Left cardiac atrium (tissue), 4 donors: ENCODE measurements at regions not wholly inside any gene's neighbourhood (a gene's known extent, or its start where the extent isn't known, plus 50 kb on each side); places are given as distances from the start of the nearest gene placed in this dataset.
A peak's percentile ranks its signal among the peaks of the same experiment; 100 is the strongest.

ENCODE experiments used
- ATAC-seq, 2 donors: fragments of 200-7000 bp; cut with Tn5 transposase; one replicate each; pipeline ENCODE4 v1.9.1; 2020; ENCODE audit warnings: mild to moderate bottlenecking in 2 of 2, moderate library complexity in 2 of 2
- DNase-seq: peaks from one replicate; pipeline ENCODE4 v3.0.0-alpha.2; 2020
- intact Hi-C, 2 donors: fragments of 100-400 bp; cut with DNase I; formaldehyde crosslinking; loops; one replicate each; pipeline versions ENCODE4 v1.14.1 to v1.15.1; 2022 to 2023
- donor health status: DM: no; HTN: yes; CAD: no.
- donor health status: DM: no; HTN: yes; CAD: no; lungs with severe emphysema.
- donor health status: DM: yes; HTN: yes; CAD: no.
- donor health status: Dilated cardiomyopathy.

DNA sequence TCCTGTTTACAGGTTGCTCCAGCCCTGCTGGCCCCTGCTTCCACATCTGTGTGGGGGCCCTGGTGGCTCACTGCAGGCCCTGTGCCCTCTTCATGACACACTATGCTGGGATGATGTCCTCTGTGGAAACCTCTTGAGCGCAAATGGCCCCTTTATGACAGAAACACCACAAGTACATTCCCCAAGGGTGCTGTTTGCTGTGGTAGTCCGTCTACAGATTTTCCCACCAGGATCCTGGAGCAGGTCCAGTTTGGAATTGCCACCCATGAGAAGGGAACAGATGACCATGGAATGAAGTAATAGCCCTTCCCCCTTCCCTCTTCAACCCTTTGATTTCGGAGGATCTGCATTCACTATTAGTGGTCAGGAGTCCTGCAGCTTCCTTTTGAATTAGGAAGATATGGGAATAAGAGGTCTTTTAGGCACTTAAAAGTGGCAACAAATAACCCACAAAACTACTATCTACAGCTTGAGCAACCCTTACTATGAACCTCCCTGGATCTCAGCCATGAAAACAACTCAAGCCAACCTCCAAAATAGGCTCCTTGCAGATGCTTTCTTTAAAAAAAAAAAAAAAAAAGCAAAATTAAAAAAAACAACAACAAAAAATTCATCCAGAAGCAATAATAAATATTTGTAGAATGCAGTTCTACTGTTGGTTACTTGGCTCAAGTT is 121.9 kb upstream of the TSPAN2 start:
- intact Hi-C loops, result no loop called here
- DNase-seq, result peak; percentile 24
- ATAC-seq, result peak; percentile 37 to 49

DNA sequence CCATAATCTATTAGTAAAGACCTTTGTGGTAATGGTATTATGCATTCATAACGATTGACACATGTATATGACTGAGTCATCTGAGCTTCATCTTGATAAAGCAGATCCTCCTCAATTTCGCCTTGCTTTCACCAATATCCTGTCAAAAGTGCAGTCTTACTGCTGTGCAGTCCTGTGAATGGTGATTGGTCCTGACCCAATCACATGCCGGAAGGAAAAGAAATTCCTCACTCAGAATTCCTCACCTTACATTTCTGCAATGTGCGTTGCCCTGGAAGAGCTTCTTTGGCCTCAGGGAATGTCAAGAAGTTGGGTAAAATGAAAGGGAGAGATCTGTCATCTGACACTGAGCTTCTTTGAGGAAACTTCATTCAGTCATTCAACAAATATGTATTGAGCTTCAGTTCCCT is 121.0 kb upstream of the TSPAN2 start:
- DNase-seq (no peak), ATAC-seq (no peak)
- intact Hi-C loops, result no loop called here

DNA sequence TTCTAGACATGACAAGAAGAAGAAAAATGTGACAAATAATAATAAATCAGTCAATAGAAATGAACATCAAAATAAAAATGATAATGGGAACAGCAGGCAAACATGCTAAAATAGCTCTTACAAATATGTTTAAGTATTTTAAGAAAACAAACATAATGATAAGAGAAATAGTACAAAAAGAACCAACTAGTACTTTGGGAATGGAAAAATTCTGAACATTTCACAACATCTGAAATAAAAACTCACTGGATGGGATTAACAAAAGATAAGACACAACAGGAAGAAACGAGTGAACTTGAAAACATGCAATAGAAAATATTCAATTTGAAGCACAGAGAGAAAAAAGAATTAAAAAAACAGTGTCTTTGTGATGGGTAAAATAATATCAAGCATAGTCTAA is 115.2 kb upstream of the TSPAN2 start:
- ATAC-seq, result no peak
- no peak for DNase-seq
- intact Hi-C loops, result no loop called here

DNA sequence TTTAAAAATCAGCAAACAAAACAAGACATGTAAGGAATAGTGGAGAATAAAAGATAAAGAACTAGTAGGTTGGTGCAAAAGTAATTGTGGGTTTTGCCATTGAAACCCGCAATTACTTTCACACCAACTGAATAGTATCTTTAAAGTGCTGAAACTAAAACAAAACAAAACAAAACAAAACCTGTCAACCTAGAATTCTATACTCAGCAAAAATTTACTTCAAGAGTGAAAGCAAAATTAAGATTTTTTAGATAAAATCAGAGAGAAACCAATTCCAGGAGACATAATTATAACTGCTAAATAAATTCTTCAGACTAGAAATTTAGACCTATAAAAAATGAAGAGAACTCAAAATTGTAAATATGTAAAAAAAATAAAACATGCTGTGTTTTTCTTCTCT is 114.0 kb upstream of the TSPAN2 start:
- DNase-seq (no peak), ATAC-seq (no peak)
- intact Hi-C loops, result no loop called here

DNA sequence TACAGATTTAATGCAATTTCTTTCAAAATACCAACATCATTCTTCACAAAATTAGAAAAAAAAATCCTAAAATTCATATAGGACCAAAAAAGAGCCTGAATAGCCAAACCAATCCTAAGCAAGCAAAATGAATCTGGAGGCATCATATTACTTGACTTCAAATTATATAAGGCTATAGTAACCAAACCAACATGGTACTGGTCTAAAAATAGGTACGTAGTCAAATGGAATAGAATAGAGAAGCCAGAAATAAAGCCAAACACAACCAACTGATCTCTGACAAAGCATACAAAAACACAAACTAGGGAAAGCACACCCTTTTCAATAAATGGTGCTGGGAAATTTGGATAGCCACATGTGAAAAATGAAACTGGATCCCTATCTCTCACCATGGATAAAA is 112.3 kb upstream of the TSPAN2 start:
- no peak for ATAC-seq
- intact Hi-C loops, result no loop called here
- no peak for DNase-seq

DNA sequence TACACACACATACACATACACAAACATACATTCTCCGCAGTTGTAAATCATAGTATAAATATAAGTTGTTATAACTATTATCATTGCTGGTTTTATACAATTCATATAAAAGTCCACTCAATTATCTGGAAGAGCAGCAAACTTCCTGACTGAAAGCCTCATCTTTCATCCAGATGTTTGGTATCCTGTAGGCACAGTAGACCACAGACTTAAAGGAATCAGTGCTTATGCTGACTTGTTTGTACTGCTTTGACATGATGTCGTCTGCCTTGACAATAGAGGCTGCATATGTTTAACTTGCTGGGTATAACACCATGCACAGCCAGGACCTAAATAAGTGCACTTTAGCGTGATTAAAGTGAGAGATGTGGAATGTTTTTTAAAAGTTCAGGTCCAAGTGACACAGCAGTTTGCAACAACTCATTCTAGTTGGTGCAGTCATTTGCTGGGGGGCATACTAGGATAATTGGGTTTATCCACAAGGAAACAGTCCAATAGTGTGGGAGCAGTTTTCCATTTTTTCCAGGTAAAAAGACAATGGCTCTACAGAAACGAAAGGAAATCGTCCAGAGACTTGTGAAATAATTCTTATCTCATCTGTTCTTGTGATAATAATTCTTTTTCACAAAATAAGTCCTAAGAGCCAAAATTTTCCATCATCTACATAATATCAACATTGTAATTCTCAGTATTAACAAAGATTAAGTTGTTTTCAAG is 110.3 kb upstream of the TSPAN2 start:
- no peak for ATAC-seq
- DNase-seq, result no peak
- intact Hi-C loops, result no loop called here

DNA sequence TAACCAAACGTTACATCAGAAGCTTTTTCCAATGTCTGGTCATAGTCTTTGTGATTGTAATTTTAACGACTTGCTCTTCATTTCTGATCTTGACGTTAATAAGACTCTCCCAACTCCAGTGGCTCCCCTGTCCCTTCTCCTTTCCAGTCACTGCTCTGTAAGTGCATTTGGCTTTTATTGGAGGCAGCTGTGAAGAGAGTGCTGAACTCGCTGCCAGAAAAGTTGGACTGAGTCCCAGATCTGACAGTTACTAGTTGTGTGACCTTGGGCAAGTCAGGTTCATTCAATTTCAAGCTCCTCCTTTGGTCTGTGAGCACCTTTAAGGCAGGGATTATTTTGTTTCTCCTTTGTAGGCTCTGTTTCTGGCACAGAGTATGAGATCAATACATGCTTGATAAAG is 109.6 kb upstream of the TSPAN2 start:
- no peak for DNase-seq
- ATAC-seq, result peak; percentile 84 to 92
- intact Hi-C loops, result no loop called here

DNA sequence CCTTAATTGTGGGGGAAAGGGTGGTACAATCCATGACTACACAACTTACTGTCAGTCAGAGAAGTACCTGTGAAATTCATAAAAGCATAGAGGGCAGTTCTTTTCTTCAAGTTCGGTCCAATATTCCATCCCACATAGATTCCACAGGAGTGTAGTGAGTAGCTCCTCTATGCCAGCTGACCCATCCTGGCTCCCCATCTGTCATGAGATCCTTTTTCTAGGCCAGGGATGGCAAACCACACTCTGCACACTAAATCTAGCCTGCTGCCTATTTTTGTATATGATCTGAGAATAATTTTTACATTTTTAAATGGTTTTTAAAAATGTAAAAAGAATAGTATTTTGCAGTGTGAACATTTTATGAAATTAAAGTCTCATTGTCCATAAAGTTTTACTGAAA is 107.0 kb upstream of the TSPAN2 start:
- intact Hi-C loops, result no loop called here
- DNase-seq, result no peak
- no peak for ATAC-seq

DNA sequence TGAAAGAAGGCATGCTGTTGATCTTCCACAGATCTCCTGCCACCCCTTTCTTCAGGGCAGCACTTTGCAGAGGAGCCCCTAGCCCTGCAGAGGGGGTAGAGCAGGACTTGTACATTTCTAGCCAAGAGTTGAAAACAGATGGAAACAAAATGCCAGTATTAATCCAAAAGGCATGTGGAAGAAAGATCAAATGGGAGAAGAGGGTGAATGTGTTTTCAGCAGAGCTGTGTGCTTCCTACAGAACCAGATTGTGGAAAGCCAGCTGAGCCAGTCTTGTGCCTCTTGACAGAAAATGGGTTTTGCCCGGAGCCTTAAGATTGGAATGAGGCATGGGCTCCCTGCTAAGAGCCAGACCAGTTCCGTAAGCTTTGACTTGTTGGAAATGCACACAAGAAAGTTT is 105.2 kb upstream of the TSPAN2 start:
- intact Hi-C loops, result no loop called here
- DNase-seq (no peak), ATAC-seq (no peak)

DNA sequence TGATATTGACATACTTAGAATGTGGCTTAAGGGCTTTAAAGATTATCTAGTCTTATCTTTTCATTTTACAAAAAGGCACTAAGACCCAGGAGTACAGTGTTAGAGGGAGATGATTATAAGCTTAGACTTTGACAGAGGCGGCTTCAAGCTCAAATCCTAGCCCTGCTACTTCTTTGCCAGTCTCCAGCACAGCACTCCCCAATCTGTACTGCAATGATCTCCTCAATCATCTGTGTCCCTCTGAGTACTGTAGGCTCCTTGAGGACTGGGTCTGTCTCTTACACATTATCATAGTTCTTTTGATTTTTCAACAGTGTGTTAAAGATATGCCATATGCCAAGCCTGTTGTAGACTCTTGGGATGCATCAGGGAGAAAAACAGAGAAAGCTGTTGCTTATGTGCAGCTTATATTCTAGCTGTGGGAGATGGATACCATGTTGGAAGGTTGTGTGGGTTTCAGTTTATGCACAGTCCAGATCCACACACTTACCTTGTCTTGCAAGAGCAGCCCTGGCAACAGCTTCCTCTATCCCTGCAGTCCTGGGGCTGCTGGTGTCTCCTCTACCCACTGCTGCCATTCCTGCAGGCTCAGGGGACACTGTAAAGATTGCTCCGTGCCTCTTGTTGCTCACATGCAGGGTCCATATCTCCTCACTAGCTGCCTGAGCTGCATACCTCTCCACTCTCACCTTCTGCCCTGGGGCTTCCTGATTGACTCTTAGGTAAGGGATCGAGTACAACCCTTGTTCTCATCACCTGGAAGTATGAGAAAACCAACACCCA is 103.9 kb upstream of the TSPAN2 start:
- intact Hi-C loops, result no loop called here
- ATAC-seq, result no peak
- no peak for DNase-seq

DNA sequence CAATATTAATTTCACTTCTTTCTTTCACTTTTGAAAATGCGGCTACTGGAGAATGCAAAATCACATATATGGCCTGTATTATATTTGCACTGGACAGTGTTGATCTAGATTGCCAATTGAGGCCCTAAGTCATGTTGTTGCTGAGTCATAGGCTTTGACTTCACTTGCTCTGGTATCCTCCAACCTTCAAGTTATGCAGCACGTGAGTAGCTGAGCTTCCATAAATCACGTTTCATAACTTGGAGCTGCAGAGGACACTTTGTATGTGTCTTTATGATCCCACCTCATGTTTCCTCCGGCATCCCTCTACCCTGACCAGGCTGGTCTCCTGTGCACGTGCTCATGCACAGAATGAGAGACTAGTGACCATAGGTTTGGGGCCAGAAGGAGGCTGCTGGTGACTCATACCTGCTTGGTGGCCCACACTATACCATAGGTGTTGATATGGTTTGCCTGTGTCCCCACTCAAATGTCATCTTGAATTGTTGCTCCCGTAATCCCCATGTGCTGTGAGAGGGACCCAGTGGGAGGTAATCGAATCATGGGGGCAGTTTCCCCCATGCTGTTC is 103.0 kb upstream of the TSPAN2 start:
- intact Hi-C loops, result no loop called here
- no peak for ATAC-seq
- DNase-seq, result no peak

DNA sequence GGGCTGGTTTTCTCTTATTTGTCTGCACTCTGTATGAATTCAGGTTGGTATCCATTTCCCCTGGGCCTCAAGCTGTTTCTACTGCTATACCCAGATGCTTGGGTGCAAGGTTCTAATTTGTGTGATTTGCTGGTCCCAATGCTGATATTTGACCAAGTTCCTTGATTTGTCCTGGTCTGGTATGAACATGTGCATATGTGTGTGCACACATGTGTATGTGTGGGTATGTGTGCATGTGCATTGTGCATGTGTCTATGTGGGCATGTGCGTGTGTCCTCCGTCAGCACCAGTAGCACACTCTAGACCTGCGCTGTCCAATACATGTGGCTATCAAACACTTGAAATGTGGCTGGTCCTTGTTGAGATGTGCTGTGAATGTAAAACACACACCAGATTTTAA is 102.4 kb upstream of the TSPAN2 start:
- intact Hi-C loops, result no loop called here
- no peak for DNase-seq
- no peak for ATAC-seq

DNA sequence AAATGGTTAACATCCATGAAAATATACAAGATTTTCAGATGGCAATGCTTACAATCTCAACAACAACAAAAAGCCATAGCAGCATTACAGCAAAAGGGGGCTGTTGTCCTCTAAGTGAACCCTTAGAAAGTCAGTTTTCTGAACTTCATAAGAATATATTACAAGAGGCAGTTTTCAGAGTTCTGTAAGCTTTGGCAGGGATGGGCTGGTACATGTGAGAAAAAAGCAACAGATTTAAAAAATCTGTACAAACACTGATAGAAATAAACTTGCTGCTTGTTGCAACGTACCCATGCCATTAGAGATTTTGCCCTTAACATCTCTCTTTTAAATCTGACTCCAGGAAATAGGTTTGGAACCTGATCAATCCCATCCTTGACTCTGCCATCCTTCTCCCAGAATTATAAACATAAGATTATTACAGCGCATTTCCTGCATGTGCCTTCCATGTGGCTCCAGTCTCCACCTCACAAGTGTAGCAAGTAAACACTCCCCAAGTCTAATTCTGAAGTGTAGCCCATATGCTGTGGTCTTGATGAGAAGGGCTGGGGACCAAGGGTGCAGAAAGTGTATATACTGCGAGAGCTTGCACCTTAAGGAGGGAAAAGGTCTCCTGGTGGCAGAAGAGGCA is 101.4 kb upstream of the TSPAN2 start:
- intact Hi-C loops, result no loop called here
- no peak for ATAC-seq
- no peak for DNase-seq

DNA sequence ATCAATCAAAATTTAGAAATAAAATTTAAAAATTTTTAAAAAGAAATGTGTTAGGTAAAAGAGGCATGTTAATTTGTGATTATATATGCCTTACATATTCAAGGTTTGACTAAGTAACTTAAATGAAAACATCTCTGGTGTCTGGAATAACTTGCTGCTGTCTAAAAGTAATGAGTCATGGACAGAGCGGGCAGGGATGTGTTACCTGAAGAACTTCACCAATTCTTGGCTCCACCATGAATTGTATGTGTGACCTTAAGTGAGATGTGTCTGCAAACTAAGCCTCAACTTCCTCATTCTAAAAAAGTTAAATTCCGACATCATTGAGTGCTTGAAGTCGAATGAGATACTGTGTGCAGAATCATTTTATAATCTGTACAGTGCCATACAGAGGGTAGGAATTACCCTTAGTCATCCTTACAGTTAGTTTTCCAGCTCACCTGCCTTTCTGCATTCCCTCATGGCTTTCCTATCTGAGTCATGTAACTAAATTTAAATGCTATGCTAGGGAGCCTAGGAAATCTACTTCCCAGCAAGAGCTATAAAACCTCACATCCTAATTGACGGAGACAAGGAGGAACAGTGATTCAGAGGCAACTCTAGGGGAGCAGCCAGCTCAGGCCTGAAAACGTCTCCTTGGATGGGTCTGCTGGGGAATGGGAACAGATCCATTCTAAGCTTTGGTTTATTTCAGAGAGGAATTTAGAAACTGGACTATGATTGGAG is 100.7 kb upstream of the TSPAN2 start:
- ATAC-seq (peak; percentile 52 to 89), DNase-seq (no peak)
- intact Hi-C loops, result no loop called here

DNA sequence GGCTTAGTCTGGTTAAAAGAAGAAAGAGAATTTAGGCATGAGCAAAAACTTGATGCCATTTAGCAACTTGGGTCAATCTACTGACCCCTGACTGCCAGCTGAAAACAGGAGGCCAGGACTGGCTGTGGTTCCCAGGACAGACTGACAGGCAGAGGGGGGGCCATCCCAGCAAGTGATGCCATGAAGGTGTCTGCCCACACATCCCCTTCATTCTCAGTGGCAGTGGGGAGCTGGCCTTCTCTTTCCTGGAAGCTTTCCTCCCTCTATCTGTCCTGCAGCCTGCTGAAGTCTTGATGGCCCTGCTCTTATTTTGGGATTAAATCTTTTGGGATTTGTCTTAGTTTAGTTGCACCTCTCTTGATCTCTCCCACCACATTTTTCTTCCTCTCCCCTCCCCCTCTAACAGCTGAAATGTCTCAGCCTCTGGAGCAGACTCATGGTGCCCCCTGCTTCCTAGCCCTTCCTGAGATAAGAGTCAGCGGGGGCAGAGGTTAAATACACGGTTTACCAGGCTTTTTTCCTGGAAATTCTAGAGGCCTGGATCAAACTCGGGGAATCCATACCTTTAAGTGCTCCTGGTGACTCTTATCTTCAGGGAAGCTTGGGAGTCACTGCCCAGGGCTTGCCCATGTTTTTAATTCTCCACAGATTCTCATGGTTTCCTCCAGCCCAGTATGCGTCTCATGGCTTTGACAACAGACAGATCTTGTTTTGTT is 99.5 kb upstream of the TSPAN2 start:
- no peak for ATAC-seq
- intact Hi-C loops, result no loop called here
- DNase-seq, result no peak

DNA sequence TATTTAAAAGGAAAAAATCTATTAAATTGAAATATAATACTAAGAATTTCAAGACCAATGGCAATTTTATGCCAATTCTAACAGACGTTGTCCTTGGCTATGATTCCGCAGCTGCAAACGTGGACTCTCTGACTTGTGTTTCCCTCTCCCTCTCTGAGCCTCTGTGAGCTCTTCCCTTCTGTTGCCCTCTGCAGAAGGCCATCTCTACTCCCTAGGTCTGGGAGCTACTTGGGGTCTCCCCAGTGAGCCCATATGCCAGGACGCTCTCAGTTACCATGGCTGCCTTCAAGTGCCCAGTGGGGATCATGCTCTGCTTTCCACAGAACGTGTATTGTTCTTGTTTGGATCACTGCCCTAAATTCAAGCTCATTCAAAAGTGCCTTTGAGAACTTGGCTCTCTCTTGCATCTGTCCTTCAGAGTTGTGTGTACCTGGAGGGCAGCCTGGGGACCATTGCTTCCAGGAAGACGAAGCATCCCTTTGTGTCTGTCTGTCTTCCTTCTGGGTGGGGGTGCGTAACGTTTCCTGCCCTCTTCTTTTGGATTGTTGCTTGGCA is 97.5 kb upstream of the TSPAN2 start:
- intact Hi-C loops, result no loop called here

DNA sequence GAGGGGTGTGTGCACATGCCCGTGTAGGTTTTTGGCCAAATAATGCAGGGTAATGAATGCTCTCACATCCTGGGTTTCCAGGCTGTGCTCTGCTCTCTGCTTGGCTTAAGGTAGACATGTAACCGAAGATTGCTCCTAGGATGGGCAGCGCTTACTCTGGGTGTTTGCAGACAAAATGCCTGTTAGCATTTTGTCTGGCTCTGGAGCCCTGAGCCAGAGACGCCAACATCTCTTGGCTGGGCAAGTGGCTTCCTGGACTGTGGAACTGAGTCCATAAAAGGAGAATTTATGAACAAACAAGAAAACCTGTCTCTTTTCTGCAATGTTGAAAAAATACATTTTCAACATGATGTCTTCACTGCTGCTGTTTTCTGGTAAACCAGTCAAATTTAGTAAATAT is 96.0 kb upstream of the TSPAN2 start:
- ATAC-seq (no peak), DNase-seq (no peak)
- intact Hi-C loops, result no loop called here

More for the DNA sequence above, 97.5 kb upstream of the TSPAN2 start:
- ATAC-seq (no peak), DNase-seq (no peak)

DNA sequence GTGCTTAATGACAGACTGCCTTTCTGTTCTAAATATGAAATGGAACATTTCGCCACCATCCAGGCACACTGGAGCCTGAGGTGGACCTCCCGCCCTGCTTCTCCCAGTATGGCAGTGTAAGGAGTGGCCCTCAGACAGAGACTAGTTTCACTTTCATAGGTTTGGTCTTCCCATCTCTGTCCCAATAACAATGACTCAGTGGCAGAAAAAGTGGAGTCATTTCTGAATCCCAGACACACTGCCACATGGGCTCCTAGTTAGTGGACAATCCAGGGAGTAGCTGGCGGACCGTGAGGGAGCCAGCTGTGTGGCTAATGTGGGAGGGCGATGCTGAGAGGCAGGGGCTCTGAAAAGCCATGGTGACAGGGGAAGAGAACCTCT is 95.6 kb upstream of the TSPAN2 start:
- intact Hi-C loops, result no loop called here
- peak; percentile 42 to 62 for ATAC-seq

More for the DNA sequence above, 95.6 kb upstream of the TSPAN2 start:
- no peak for DNase-seq
